ENCODE measurements at regions not wholly inside any gene's neighbourhood (a gene's known extent, or its start where the extent isn't known, plus 50 kb on each side); places are given as distances from the start of the nearest gene placed in this dataset.

- no peak for DNase-seq (ENCODE audit: low read depth)
- H3K4me3 ChIP-seq (ENCODE audit: low read length), result no peak overlapping the region
- no peak for TF ChIP-seq CTCF (conservative IDR thresholded peaks at IDR 0.05; ENCODE audit: low read depth, low read length)
Observed at GRCh38 chr3:148023994-148024393, 614.8 kb downstream of the ZIC1 start.

GRCh38 chr3:148026009-148026588, 616.9 kb downstream of the ZIC1 start:
- DNase-seq (ENCODE audit: low read depth), result no peak
- TF ChIP-seq CTCF (conservative IDR thresholded peaks at IDR 0.05; ENCODE audit: low read depth, low read length), result no peak
- H3K4me3 ChIP-seq (ENCODE audit: low read length), result no peak overlapping the region

- H3K4me3 ChIP-seq (ENCODE audit: low read length), result no peak overlapping the region
- no peak for DNase-seq (ENCODE audit: low read depth)
- TF ChIP-seq CTCF (conservative IDR thresholded peaks at IDR 0.05; ENCODE audit: low read depth, low read length), result no peak
Observed at GRCh38 chr3:148030975-148031374, 621.8 kb downstream of the ZIC1 start.

GRCh38 chr3:148034353-148034752, 625.2 kb downstream of the ZIC1 start:
- TF ChIP-seq CTCF (conservative IDR thresholded peaks at IDR 0.05; ENCODE audit: low read depth, low read length), result no peak
- no peak overlapping the region for H3K4me3 ChIP-seq (ENCODE audit: low read length)
- no peak for DNase-seq (ENCODE audit: low read depth)

GRCh38 chr3:148036331-148036876, 627.2 kb downstream of the ZIC1 start:
- H3K4me3 ChIP-seq (ENCODE audit: low read length), result no peak overlapping the region
- TF ChIP-seq CTCF (conservative IDR thresholded peaks at IDR 0.05; ENCODE audit: low read depth, low read length), result no peak
- DNase-seq (ENCODE audit: low read depth), result peak; percentile 9

- TF ChIP-seq CTCF (conservative IDR thresholded peaks at IDR 0.05; ENCODE audit: low read depth, low read length), result no peak
- no peak overlapping the region for H3K4me3 ChIP-seq (ENCODE audit: low read length)
- no peak for DNase-seq (ENCODE audit: low read depth)
Observed at GRCh38 chr3:148042663-148043445, 633.7 kb downstream of the ZIC1 start.

GRCh38 chr3:148044151-148044550, 635.0 kb downstream of the ZIC1 start:
- no peak overlapping the region for H3K4me3 ChIP-seq (ENCODE audit: low read length)
- no peak for TF ChIP-seq CTCF (conservative IDR thresholded peaks at IDR 0.05; ENCODE audit: low read depth, low read length)
- no peak for DNase-seq (ENCODE audit: low read depth)
